AG10803 (cell line): ENCODE measurements at regions not wholly inside any gene's neighbourhood (a gene's known extent, or its start where the extent isn't known, plus 50 kb on each side); places are given as distances from the start of the nearest gene placed in this dataset.

Source experiments
- DNase-seq: peaks from one replicate; pipeline ENCODE4 v3.0.0; 2010; ENCODE audit warnings: low read depth
- H3K4me3 ChIP-seq: 2 replicates; pipeline ENCODE4 v1.5.1; 2011; ENCODE audit warnings: mild to moderate bottlenecking, low read length, control low read depth
- TF ChIP-seq, protein P1 (sequence below): conservative IDR thresholded peaks from 2 replicates; pipeline ENCODE4 v1.5.1; 2011; ENCODE audit warnings: mild to moderate bottlenecking, low read length, control low read depth, inconsistent platforms

GRCh38 chr15:53453253-53454105 is 306.0 kb downstream of the WDR72 start:
- no peak for DNase-seq
- TF ChIP-seq, protein P1, sequence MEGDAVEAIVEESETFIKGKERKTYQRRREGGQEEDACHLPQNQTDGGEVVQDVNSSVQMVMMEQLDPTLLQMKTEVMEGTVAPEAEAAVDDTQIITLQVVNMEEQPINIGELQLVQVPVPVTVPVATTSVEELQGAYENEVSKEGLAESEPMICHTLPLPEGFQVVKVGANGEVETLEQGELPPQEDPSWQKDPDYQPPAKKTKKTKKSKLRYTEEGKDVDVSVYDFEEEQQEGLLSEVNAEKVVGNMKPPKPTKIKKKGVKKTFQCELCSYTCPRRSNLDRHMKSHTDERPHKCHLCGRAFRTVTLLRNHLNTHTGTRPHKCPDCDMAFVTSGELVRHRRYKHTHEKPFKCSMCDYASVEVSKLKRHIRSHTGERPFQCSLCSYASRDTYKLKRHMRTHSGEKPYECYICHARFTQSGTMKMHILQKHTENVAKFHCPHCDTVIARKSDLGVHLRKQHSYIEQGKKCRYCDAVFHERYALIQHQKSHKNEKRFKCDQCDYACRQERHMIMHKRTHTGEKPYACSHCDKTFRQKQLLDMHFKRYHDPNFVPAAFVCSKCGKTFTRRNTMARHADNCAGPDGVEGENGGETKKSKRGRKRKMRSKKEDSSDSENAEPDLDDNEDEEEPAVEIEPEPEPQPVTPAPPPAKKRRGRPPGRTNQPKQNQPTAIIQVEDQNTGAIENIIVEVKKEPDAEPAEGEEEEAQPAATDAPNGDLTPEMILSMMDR, result no peak
- H3K4me3 ChIP-seq, result no peak overlapping the region

DNA sequence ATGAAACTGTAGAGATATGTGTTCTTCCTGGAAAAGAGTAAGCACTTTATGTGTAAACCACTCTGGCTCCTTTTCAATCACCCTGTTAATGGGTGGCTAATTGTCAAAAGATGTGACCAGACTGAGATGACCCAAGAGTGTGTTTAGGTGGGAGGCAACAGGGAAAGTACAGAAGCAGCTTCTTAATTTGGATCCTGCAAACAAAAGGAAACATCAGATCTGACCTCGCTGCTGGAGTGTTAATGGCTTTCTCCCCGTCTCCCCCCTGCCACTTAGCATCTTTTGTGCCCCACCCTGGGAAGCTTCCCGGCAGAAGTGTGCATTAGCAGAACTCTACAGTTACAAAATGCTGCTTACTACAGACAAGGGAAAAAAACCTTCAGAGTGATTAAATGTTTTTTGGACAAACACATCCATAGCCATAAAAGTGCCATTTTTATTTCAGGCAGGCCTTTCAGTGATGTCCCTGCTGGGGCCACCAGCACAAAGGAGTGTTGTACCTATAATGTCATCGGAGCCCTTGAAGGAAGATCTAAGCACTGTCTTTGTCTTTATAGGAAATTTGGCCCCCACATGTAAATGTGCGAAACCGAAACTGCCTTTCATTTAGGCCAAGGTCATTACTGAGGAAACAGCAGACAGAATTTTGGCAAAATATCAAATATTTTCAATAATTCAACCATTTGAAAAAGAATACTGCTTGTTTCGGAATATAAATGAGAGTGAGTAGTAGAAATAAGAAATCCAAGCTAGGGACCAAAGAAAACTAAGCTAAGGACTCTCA is 311.0 kb downstream of the WDR72 start:
- no peak overlapping the region for H3K4me3 ChIP-seq
- no peak for DNase-seq
- TF ChIP-seq, protein P1, result no peak

- no peak for DNase-seq
- H3K4me3 ChIP-seq, result no peak overlapping the region
- TF ChIP-seq, protein P1, result no peak
Observed at GRCh38 chr15:53447742-53448141, 311.7 kb downstream of the WDR72 start.

GRCh38 chr15:53447053-53447574 is 312.3 kb downstream of the WDR72 start:
- DNase-seq, result no peak
- no peak overlapping the region for H3K4me3 ChIP-seq
- TF ChIP-seq, protein P1, result no peak

DNA sequence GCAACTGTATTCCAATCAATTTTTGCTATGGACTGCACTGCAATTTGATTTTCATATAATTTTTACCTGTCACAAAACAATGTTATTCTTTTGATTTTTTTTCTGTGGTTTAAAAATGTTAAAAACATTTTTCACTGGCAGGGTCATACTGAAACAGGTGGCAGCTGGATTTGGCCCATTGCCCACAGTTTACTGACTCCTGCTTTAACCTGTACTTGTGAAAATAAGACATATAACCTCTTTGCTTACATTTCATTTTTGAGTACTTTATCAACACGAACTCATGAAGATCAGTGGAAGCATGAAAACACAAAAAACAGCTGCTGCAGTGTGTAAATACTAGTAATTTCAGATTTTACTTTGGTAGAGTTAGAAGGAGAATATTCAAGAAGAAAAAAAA is 313.1 kb downstream of the WDR72 start:
- TF ChIP-seq, protein P1, result no peak
- no peak overlapping the region for H3K4me3 ChIP-seq
- DNase-seq, result no peak

DNA sequence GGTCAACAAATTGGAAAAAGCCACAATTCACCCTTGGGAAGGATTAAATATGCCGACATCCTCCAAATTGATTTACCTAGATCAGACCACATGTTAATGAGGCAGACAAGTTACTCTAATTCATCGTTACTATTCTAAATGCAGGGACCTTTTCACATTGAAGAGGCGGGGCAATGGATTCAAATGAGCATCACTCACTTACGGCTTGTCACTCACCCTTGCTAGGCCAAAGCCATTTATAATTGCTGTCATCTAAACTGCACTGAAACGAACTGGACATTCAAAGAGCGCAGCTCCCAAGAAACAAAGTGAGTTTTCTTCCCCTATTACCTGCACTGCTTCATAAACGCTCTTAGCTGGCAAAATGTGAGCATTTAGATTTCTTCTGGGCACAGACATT is 313.9 kb downstream of the WDR72 start:
- DNase-seq, result no peak
- no peak overlapping the region for H3K4me3 ChIP-seq
- TF ChIP-seq, protein P1, result no peak
